GM23338 (cell line): ENCODE measurements at regions not wholly inside any gene's neighbourhood (a gene's known extent, or its start where the extent isn't known, plus 50 kb on each side); places are given as distances from the start of the nearest gene placed in this dataset.

Experiments used
- ATAC-seq: fragments of 200-7000 bp; cut with Tn5 transposase; 3 replicates; pipeline ENCODE4 v1.9.1; 2020
- DNase-seq: peaks from one replicate; pipeline ENCODE4 v3.0.0-alpha.2; 2015; ENCODE audit warnings: low spot score
- H2AFZ ChIP-seq: fragments of 200-600 bp; sonication (generic); 2 replicates; pipeline ENCODE4 v1.8.0; 2016; ENCODE audit warnings: antibody characterized with exemption, mild to moderate bottlenecking, moderate library complexity
- H3F3A ChIP-seq: fragments of 200-600 bp; sonication (generic); replicated peaks from 2 replicates; pipeline ENCODE4 v1.8.0; 2017; ENCODE audit warnings: antibody characterized with exemption, mixed run types, low read depth
- H3K27ac ChIP-seq: fragments of 200-600 bp; sonication (generic); 2 replicates; pipeline ENCODE4 v1.6.1; 2016; ENCODE audit warnings: low read depth
- H3K27me3 ChIP-seq: fragments of 200-600 bp; sonication (generic); 2 replicates; pipeline ENCODE4 v1.8.0; 2016; ENCODE audit warnings: mild to moderate bottlenecking, mixed run types, moderate library complexity; ENCODE audit not compliant: insufficient read depth
- H3K36me3 ChIP-seq: fragments of 200-600 bp; sonication (generic); 2 replicates; pipeline ENCODE4 v1.8.0; 2016; ENCODE audit warnings: mild to moderate bottlenecking; ENCODE audit not compliant: insufficient read depth
- H3K4me1 ChIP-seq: fragments of 200-600 bp; sonication (generic); 2 replicates; pipeline ENCODE4 v1.8.0; 2016; ENCODE audit warnings: mild to moderate bottlenecking, moderate library complexity; ENCODE audit not compliant: insufficient read depth
- H3K4me2 ChIP-seq: fragments of 200-600 bp; sonication (generic); 2 replicates; pipeline ENCODE4 v1.7.1; 2017; ENCODE audit warnings: mixed run types
- H3K4me3 ChIP-seq: fragments of 200-600 bp; sonication (generic); 2 replicates; pipeline ENCODE4 v1.6.1; 2016; ENCODE audit warnings: mixed run types
- H3K79me2 ChIP-seq: fragments of 200-600 bp; sonication (generic); replicated peaks from 2 replicates; pipeline ENCODE4 v1.8.0; 2017; ENCODE audit warnings: mild to moderate bottlenecking; ENCODE audit not compliant: insufficient read depth
- H3K9me2 ChIP-seq: fragments of 200-600 bp; sonication (generic); 2 replicates; pipeline ENCODE4 v1.8.0; 2017; ENCODE audit not compliant: insufficient read depth
- H4K20me1 ChIP-seq: fragments of 200-600 bp; sonication (generic); replicated peaks from 2 replicates; pipeline ENCODE4 v1.8.0; 2017; ENCODE audit warnings: mild to moderate bottlenecking; ENCODE audit not compliant: insufficient read depth
- H3K27ac Mint-ChIP-seq: 2 replicates; pipeline ENCODE4 v1.8.0; 2020; ENCODE audit warnings: inconsistent platforms, mild to moderate bottlenecking, moderate library complexity, mixed read lengths
- H3K27me3 Mint-ChIP-seq: 3 replicates; pipeline ENCODE4 v1.8.0; 2022; ENCODE audit warnings: low read depth, mild to moderate bottlenecking, moderate library complexity, mixed read lengths, inconsistent platforms; ENCODE audit not compliant: insufficient read depth, poor library complexity
- H3K36me3 Mint-ChIP-seq: 3 replicates; pipeline ENCODE4 v1.8.0; 2021; ENCODE audit warnings: low read depth, mild to moderate bottlenecking, inconsistent platforms, moderate library complexity, mixed read lengths
- H3K4me1 Mint-ChIP-seq: 3 replicates; pipeline ENCODE4 v1.8.0; 2020; ENCODE audit warnings: mild to moderate bottlenecking, inconsistent platforms, mixed read lengths
- H3K4me3 Mint-ChIP-seq: 3 replicates; pipeline ENCODE4 v1.8.0; 2021; ENCODE audit warnings: moderate library complexity, mild to moderate bottlenecking, inconsistent platforms, mixed read lengths
- H3K9me3 Mint-ChIP-seq: 3 replicates; pipeline ENCODE4 v1.8.0; 2020; ENCODE audit warnings: moderate library complexity, mild to moderate bottlenecking, inconsistent platforms, mixed read lengths
- CREB1 ChIP-seq: fragments of 250-450 bp; sonication (Bioruptor Pico); IDR thresholded peaks from 2 replicates; pipeline ENCODE4 v1.5.0; 2020; ENCODE audit warnings: low read depth, mild to moderate bottlenecking, moderate library complexity
- REST ChIP-seq: IDR thresholded peaks from one replicate; pipeline ENCODE4 v1.6.1; 2018; ENCODE audit warnings: antibody characterized with exemption; ENCODE audit not compliant: unreplicated experiment
- ZNF462 ChIP-seq: fragments of 250-450 bp; sonication (Bioruptor Pico); IDR thresholded peaks from 2 replicates; pipeline ENCODE4 v1.5.0; 2020; ENCODE audit warnings: mild to moderate bottlenecking, moderate library complexity

GRCh38 chr18:78523850-78524249 is 455.8 kb upstream of the SALL3 start (continued):
- no peak for TF ChIP-seq ZNF462

GRCh38 chr18:78525366-78526111 is 454.1 kb upstream of the SALL3 start:
- Mint-ChIP-seq H3K36me3 (peaks cover 50% of the 10 kb centered on the region), H3K9me3 (peaks cover 97% of the 10 kb centered on the region)
- no peak for ATAC-seq

More at GRCh38 chr18:78525366-78526111, 454.1 kb upstream of the SALL3 start:
- H3K4me1 Mint-ChIP-seq, result no peaks in the 10 kb centered on the region
- H3K27ac Mint-ChIP-seq, result no peak overlapping the region
- no peak for DNase-seq
- Histone ChIP-seq H3K27ac (no peak overlapping the region), H3K36me3 (no peaks in the 10 kb centered on the region), H3K79me2 (no peaks in the 10 kb centered on the region), H3K4me1 (no peaks in the 10 kb centered on the region), H2AFZ (no peak overlapping the region), H3K4me3 (no peak overlapping the region), H3K9me2 (no peaks in the 10 kb centered on the region), H3F3A (no peaks in the 10 kb centered on the region), H3K27me3 (no peaks in the 10 kb centered on the region), H4K20me1 (no peaks in the 10 kb centered on the region), H3K4me2 (no peak overlapping the region)
- H3K4me3 Mint-ChIP-seq, result no peak overlapping the region
- H3K27me3 Mint-ChIP-seq, result peaks cover 9% of the 10 kb centered on the region
- no peak for TF ChIP-seq REST
- no peak for TF ChIP-seq CREB1
